HEK293 (cell line): ENCODE measurements at regions not wholly inside any gene's neighbourhood (a gene's known extent, or its start where the extent isn't known, plus 50 kb on each side); places are given as distances from the start of the nearest gene placed in this dataset.

Experiments
- CTCF ChIA-PET: fragments of 350-600 bp; formaldehyde crosslinking; extraction: SDS; loops from one replicate; lab custom pipeline; 2021; ENCODE audit warnings: antibody characterized with exemption; lab: Yijun Ruan, JAX
- POLR2A ChIA-PET: fragments of 300-600 bp; formaldehyde crosslinking; extraction: SDS; loops from one replicate; lab custom pipeline; 2020; ENCODE audit warnings: antibody characterized with exemption, inconsistent platforms; lab: Yijun Ruan, JAX
- H3K27ac ChIP-seq: fragments of 200-500 bp; sonication (Bioruptor generic); 2 replicates; pipeline ENCODE4 v1.5.1; 2014; ENCODE audit warnings: low read depth, low read length, control low read depth, inconsistent platforms; ENCODE audit errors: extremely low read depth
- H3K36me3 ChIP-seq, 2 experiments: fragments of 200-500 bp in 1 of 2; sonication (Bioruptor generic) in 1 of 2; 1 replicate in 1 of 2; 2 replicates in 1 of 2; pipeline ENCODE4 v1.5.1; 2014 to 2017; ENCODE audit warnings: inconsistent platforms in 2 of 2, low read length in 2 of 2; ENCODE audit not compliant: control insufficient read depth in 2 of 2, insufficient read depth in 1 of 2
- H3K4me1 ChIP-seq: fragments of 200-500 bp; sonication (Bioruptor generic); 2 replicates; pipeline ENCODE4 v1.5.1; 2014; ENCODE audit warnings: mild to moderate bottlenecking, low read length, inconsistent platforms; ENCODE audit not compliant: control insufficient read depth, insufficient read depth
- H3K4me3 ChIP-seq: 2 replicates; pipeline ENCODE4 v1.5.1; 2011; ENCODE audit warnings: low read depth, mild to moderate bottlenecking, control low read depth, low read length, moderate library complexity
- H3K9me3 ChIP-seq: fragments of 200-500 bp; sonication (Bioruptor generic); 2 replicates; pipeline ENCODE4 v1.5.1; 2014; ENCODE audit warnings: low read depth, low read length, inconsistent platforms; ENCODE audit not compliant: control insufficient read depth, insufficient read depth
- KLF8 ChIP-seq: fragments of 450-650 bp; formaldehyde crosslinking; IDR thresholded peaks from 2 replicates; pipeline ENCODE4 v1.5.1; 2016; ENCODE audit warnings: missing biosample characterization, missing genetic modification characterization
- ZFP3 ChIP-seq: fragments of 450-650 bp; formaldehyde crosslinking; IDR thresholded peaks from 2 replicates; pipeline ENCODE4 v1.5.1; 2016; ENCODE audit warnings: low read depth, missing biosample characterization, missing genetic modification characterization
- ZNF155 ChIP-seq: fragments of 450-650 bp; formaldehyde crosslinking; IDR thresholded peaks from 2 replicates; pipeline ENCODE4 v1.5.1; 2016; ENCODE audit warnings: missing biosample characterization, missing genetic modification characterization
- ZNF223 ChIP-seq: fragments of 450-650 bp; formaldehyde crosslinking; IDR thresholded peaks from 2 replicates; pipeline ENCODE4 v1.5.1; 2016; ENCODE audit warnings: missing biosample characterization, missing genetic modification characterization
- ZNF362 ChIP-seq: fragments of 450-650 bp; formaldehyde crosslinking; IDR thresholded peaks from 2 replicates; pipeline ENCODE4 v1.5.1; 2016; ENCODE audit warnings: missing biosample characterization, missing genetic modification characterization
- ZNF473 ChIP-seq: fragments of 450-650 bp; formaldehyde crosslinking; IDR thresholded peaks from 2 replicates; pipeline ENCODE4 v1.5.1; 2017; ENCODE audit warnings: missing biosample characterization, missing genetic modification characterization
- ZNF521 ChIP-seq: fragments of 450-650 bp; formaldehyde crosslinking; IDR thresholded peaks from 2 replicates; pipeline ENCODE4 v1.5.1; 2017; ENCODE audit warnings: missing biosample characterization, mild to moderate bottlenecking, missing genetic modification characterization
- ZNF548 ChIP-seq: fragments of 450-650 bp; formaldehyde crosslinking; IDR thresholded peaks from 2 replicates; pipeline ENCODE4 v1.5.1; 2016; ENCODE audit warnings: missing biosample characterization, missing genetic modification characterization
- ZNF585B ChIP-seq: fragments of 450-650 bp; formaldehyde crosslinking; IDR thresholded peaks from 2 replicates; pipeline ENCODE4 v1.5.1; 2016; ENCODE audit warnings: missing biosample characterization, missing genetic modification characterization
- ZNF626 ChIP-seq: fragments of 450-650 bp; sonication (Bioruptor Pico); formaldehyde crosslinking; IDR thresholded peaks from 2 replicates; pipeline ENCODE4 v1.5.1; 2018; ENCODE audit warnings: missing biosample characterization, missing genetic modification characterization, inconsistent platforms
- ZNF629 ChIP-seq: fragments of 450-650 bp; formaldehyde crosslinking; IDR thresholded peaks from 2 replicates; pipeline ENCODE4 v1.5.1; 2017; ENCODE audit warnings: missing biosample characterization, missing genetic modification characterization
- ZNF664 ChIP-seq: fragments of 450-650 bp; formaldehyde crosslinking; IDR thresholded peaks from 2 replicates; pipeline ENCODE4 v1.5.1; 2016; ENCODE audit warnings: missing biosample characterization, missing genetic modification characterization
- ZNF768 ChIP-seq: fragments of 450-650 bp; formaldehyde crosslinking; IDR thresholded peaks from 2 replicates; pipeline ENCODE4 v1.5.1; 2018; ENCODE audit warnings: missing biosample characterization, mild to moderate bottlenecking, missing genetic modification characterization
- ZNF837 ChIP-seq: fragments of 450-650 bp; formaldehyde crosslinking; IDR thresholded peaks from 2 replicates; pipeline ENCODE4 v1.5.1; 2016; ENCODE audit warnings: missing biosample characterization, missing genetic modification characterization
- TF ChIP-seq, protein P1 (sequence below): fragments of 450-650 bp; formaldehyde crosslinking; IDR thresholded peaks from 2 replicates; pipeline ENCODE4 v1.5.1; 2017; ENCODE audit warnings: missing biosample characterization, mild to moderate bottlenecking, missing genetic modification characterization, moderate library complexity
- TF ChIP-seq, protein P2 (sequence below): fragments of 450-650 bp; formaldehyde crosslinking; IDR thresholded peaks from 2 replicates; pipeline ENCODE4 v1.5.1; 2016; ENCODE audit warnings: missing biosample characterization, missing genetic modification characterization
- TF ChIP-seq, protein P3 (sequence below): fragments of 450-650 bp; formaldehyde crosslinking; IDR thresholded peaks from 2 replicates; pipeline ENCODE4 v1.5.1; 2016; ENCODE audit warnings: missing biosample characterization, missing genetic modification characterization

DNA sequence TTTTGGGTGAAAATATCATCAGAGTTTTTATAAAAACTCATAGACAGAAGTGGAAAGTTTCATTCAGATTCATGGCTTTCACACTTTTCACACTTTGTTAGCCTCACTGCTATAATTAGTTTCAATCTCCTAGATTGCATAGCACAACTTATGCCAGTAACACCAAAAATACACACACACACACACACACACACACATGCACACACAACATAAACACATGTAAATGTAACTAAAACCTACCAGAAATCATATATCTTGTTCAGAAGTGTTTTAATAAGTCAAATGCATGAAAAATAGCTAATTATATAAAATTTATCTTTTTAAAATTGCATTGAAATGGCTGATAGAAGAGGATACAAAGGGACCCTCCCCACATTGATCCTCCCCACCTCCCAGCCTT, 347.8 kb upstream of the SLC35B3 start:
- TF ChIP-seq, protein P1, sequence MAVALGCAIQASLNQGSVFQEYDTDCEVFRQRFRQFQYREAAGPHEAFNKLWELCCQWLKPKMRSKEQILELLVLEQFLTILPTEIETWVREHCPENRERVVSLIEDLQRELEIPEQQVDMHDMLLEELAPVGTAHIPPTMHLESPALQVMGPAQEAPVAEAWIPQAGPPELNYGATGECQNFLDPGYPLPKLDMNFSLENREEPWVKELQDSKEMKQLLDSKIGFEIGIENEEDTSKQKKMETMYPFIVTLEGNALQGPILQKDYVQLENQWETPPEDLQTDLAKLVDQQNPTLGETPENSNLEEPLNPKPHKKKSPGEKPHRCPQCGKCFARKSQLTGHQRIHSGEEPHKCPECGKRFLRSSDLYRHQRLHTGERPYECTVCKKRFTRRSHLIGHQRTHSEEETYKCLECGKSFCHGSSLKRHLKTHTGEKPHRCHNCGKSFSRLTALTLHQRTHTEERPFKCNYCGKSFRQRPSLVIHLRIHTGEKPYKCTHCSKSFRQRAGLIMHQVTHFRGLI, result no peak
- TF ChIP-seq ZFP3 (tag by site-specific recombination) (no peak), ZNF155 (tag by site-specific recombination) (no peak), KLF8 (tag by site-specific recombination) (no peak)
- Histone ChIP-seq H3K4me1 (no peaks in the 10 kb centered on the region), H3K4me3 (no peak overlapping the region), H3K27ac (no peak overlapping the region), H3K36me3 (no peaks in the 10 kb centered on the region), H3K9me3 (no peaks in the 10 kb centered on the region)
- ChIA-PET CTCF (interaction anchor here (0.6 kb wide), 1 partner anchor 1475 kb away, joined by 4 read pairs; no protein-coding TSS in a partner anchor), POLR2A (no interaction called here)

DNA sequence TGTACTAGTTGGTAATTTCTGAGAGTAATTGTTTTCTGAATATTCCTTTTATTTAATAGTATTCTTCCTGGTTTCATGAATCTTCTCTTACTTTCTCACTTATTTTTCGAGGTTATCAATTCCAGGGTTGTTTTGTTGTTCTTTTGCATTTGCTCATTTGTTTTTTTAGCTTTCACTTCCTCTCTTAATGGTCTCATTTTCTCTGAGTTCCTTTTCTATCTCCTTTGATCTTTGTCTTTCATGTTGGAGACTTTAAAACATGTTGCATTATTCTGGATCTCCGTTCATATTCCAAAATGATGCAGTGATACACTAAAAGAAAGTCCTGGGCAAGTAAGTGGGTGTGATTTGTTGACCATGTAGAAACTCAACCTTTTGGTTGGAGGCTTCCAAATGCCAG, 345.3 kb upstream of the SLC35B3 start:
- CTCF ChIA-PET, result no interaction called here
- Histone ChIP-seq H3K4me3 (no peak overlapping the region), H3K9me3 (no peaks in the 10 kb centered on the region), H3K4me1 (no peaks in the 10 kb centered on the region), H3K27ac (no peak overlapping the region), H3K36me3 (no peaks in the 10 kb centered on the region)
- POLR2A ChIA-PET, result no interaction called here
- no peak for TF ChIP-seq ZNF837 (tag by site-specific recombination)
- TF ChIP-seq ZNF768, result no peak

- ChIA-PET CTCF (no interaction called here), POLR2A (no interaction called here)
- Histone ChIP-seq H3K27ac (no peak overlapping the region), H3K9me3 (no peaks in the 10 kb centered on the region), H3K4me3 (no peak overlapping the region), H3K36me3 (no peaks in the 10 kb centered on the region), H3K4me1 (no peaks in the 10 kb centered on the region)
- no peak for TF ChIP-seq ZNF629 (tag by site-specific recombination)
Observed at GRCh38 chr6:8764733-8765132, 329.4 kb upstream of the SLC35B3 start.

DNA sequence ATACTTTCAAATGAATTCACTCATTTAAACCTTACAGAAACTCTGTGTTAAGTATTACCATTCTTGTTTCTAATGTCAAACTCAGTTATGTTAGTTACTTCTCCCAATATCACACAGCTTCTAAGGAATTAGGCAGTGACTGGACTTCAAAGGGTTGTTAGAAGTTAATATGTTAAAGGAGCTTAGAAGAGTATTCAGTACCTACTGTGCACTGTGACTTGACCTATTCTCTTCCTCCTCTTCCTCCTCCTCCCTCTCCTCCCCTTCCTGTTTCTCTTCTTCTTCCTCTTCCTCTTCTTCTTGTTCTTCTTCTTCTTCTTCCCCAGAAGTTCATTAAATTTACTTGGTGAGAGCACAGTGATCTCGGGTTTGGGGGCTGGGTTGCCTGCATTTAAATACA, 325.6 kb upstream of the SLC35B3 start:
- TF ChIP-seq, protein P2, sequence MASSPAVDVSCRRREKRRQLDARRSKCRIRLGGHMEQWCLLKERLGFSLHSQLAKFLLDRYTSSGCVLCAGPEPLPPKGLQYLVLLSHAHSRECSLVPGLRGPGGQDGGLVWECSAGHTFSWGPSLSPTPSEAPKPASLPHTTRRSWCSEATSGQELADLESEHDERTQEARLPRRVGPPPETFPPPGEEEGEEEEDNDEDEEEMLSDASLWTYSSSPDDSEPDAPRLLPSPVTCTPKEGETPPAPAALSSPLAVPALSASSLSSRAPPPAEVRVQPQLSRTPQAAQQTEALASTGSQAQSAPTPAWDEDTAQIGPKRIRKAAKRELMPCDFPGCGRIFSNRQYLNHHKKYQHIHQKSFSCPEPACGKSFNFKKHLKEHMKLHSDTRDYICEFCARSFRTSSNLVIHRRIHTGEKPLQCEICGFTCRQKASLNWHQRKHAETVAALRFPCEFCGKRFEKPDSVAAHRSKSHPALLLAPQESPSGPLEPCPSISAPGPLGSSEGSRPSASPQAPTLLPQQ (tag by site-specific recombination), result no peak
- TF ChIP-seq ZNF664 (no peak), ZNF521 (no peak), ZNF585B (tag by site-specific recombination) (no peak), ZNF362 (no peak), ZNF626 (tag by site-specific recombination) (no peak), ZNF473 (tag by site-specific recombination) (no peak), ZNF548 (no peak), ZNF223 (tag by site-specific recombination) (no peak)
- TF ChIP-seq, protein P3, sequence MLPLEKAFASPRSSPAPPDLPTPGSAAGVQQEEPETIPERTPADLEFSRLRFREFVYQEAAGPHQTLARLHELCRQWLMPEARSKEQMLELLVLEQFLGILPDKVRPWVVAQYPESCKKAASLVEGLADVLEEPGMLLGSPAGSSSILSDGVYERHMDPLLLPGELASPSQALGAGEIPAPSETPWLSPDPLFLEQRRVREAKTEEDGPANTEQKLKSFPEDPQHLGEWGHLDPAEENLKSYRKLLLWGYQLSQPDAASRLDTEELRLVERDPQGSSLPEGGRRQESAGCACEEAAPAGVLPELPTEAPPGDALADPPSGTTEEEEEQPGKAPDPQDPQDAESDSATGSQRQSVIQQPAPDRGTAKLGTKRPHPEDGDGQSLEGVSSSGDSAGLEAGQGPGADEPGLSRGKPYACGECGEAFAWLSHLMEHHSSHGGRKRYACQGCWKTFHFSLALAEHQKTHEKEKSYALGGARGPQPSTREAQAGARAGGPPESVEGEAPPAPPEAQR (tag by site-specific recombination), result no peak
- H3K4me3 ChIP-seq, result no peak overlapping the region
- ChIA-PET POLR2A (no interaction called here), CTCF (no interaction called here)
- H3K9me3 ChIP-seq, result no peaks in the 10 kb centered on the region
- no peak overlapping the region for H3K27ac ChIP-seq
- H3K36me3 ChIP-seq, result no peaks in the 10 kb centered on the region
- no peaks in the 10 kb centered on the region for H3K4me1 ChIP-seq
